Panc1 (cell line): ENCODE measurements at regions not wholly inside any gene's neighbourhood (a gene's known extent, or its start where the extent isn't known, plus 50 kb on each side); places are given as distances from the start of the nearest gene placed in this dataset.

Experiments
- ATAC-seq: fragments of 200-7000 bp; cut with Tn5 transposase; 2 replicates; pipeline ENCODE4 v1.9.1; 2020; ENCODE audit warnings: mild to moderate bottlenecking, moderate library complexity
- BruUV-seq: library from RNA; stranded (reverse); fragments of 400-500 nt; replicated peaks from 2 replicates; lab custom pipeline; 2021; lab: Mats Ljungman, UMichigan
- CTCF ChIA-PET: fragments of 300-600 bp; sonication (Branson Sonifier 250); formaldehyde crosslinking; loops from one replicate; lab custom pipeline; 2022; ENCODE audit warnings: antibody characterized with exemption; lab: Charles Lee
- POLR2A ChIA-PET: fragments of 300-600 bp; sonication (Branson Sonifier 250); formaldehyde crosslinking; loops from one replicate; lab custom pipeline; 2022; ENCODE audit warnings: antibody characterized with exemption; lab: Charles Lee
- DNase-seq: peaks from one replicate; pipeline ENCODE4 v3.0.0-alpha.2; 2010; ENCODE audit warnings: low read depth, low spot score
- H3K27ac ChIP-seq: 2 replicates; pipeline ENCODE4 v1.5.1; 2011; ENCODE audit warnings: mild to moderate bottlenecking, low read length, inconsistent platforms
- H3K27me3 ChIP-seq: fragments of 200-500 bp; sonication (Bioruptor generic); 2 replicates; pipeline ENCODE4 v1.6.0; 2014; ENCODE audit warnings: low read length, inconsistent platforms; ENCODE audit not compliant: control insufficient read depth, insufficient read depth
- H3K36me3 ChIP-seq: fragments of 200-500 bp; sonication (Bioruptor generic); 2 replicates; pipeline ENCODE4 v1.5.1; 2014; ENCODE audit warnings: inconsistent platforms, mild to moderate bottlenecking, low read length, moderate library complexity; ENCODE audit not compliant: control insufficient read depth, insufficient read depth
- H3K4me1 ChIP-seq: 2 replicates; pipeline ENCODE4 v1.5.1; 2011; ENCODE audit warnings: inconsistent platforms, mild to moderate bottlenecking, low read length, moderate library complexity; ENCODE audit not compliant: control insufficient read depth, insufficient read depth
- H3K4me3 ChIP-seq, 2 experiments: 2 replicates each; pipeline ENCODE4 v1.5.1; 2011 to 2012; ENCODE audit warnings: low read depth in 2 of 2, low read length in 2 of 2, mild to moderate bottlenecking in 2 of 2, inconsistent platforms in 1 of 2, moderate library complexity in 1 of 2
- H3K9me3 ChIP-seq: fragments of 200-500 bp; sonication (Bioruptor generic); 2 replicates; pipeline ENCODE4 v1.5.1; 2014; ENCODE audit warnings: low read depth, mild to moderate bottlenecking, inconsistent platforms, low read length, moderate library complexity; ENCODE audit not compliant: control insufficient read depth, insufficient read depth
- POLR2AphosphoS5 ChIP-seq: IDR thresholded peaks from 2 replicates; pipeline ENCODE4 v1.6.1; 2012; ENCODE audit warnings: mild to moderate bottlenecking, low read depth, low read length, moderate library complexity
- SIN3A ChIP-seq: IDR thresholded peaks from 2 replicates; pipeline ENCODE4 v1.6.1; 2012; ENCODE audit warnings: low read depth, mild to moderate bottlenecking, low read length, moderate library complexity, borderline replicate concordance; ENCODE audit not compliant: insufficient read depth
- TCF7L2 ChIP-seq: IDR thresholded peaks from 2 replicates; pipeline ENCODE4 v1.6.1; 2011; ENCODE audit warnings: mild to moderate bottlenecking, low read depth, low read length, inconsistent platforms
- in situ Hi-C: cut with HindIII; loops from 2 replicates; pipeline ENCODE4 v1.10.0; 2016; ENCODE audit warnings: low sequenced_read_pairs, low pct_unique_long_range_greater_than_20kb
- intact Hi-C: fragments of 100-400 bp; cut with micrococcal nuclease; formaldehyde crosslinking; loops from one replicate; pipeline ENCODE4 v1.10.0; 2022; ENCODE audit not compliant: unreplicated experiment
- TF ChIP-seq, protein P1 (sequence below), 2 experiments: IDR thresholded peaks; 2 replicates each; pipeline ENCODE4 v1.6.1; 2011 to 2012; ENCODE audit warnings: low read depth in 2 of 2, control low read depth in 1 of 2, low read length in 1 of 2, mild to moderate bottlenecking in 1 of 2, moderate library complexity in 1 of 2; ENCODE audit not compliant: insufficient read depth in 1 of 2
- TF ChIP-seq, protein P2 (sequence below): fragments of 450-650 bp; IDR thresholded peaks from 2 replicates; pipeline ENCODE4 v1.5.1; 2017; ENCODE audit warnings: mild to moderate bottlenecking

- no peak for DNase-seq
- Histone ChIP-seq H3K4me3 (no peak overlapping the region), H3K4me1 (no peaks in the 10 kb centered on the region), H3K27me3 (no peaks in the 10 kb centered on the region), H3K9me3 (no peaks in the 10 kb centered on the region), H3K27ac (no peak overlapping the region), H3K36me3 (no peaks in the 10 kb centered on the region)
- intact Hi-C loops, result no loop called here
- ChIA-PET CTCF (no interaction called here), POLR2A (no interaction called here)
- in situ Hi-C loops, result no loop called here
- TF ChIP-seq, protein P1, sequence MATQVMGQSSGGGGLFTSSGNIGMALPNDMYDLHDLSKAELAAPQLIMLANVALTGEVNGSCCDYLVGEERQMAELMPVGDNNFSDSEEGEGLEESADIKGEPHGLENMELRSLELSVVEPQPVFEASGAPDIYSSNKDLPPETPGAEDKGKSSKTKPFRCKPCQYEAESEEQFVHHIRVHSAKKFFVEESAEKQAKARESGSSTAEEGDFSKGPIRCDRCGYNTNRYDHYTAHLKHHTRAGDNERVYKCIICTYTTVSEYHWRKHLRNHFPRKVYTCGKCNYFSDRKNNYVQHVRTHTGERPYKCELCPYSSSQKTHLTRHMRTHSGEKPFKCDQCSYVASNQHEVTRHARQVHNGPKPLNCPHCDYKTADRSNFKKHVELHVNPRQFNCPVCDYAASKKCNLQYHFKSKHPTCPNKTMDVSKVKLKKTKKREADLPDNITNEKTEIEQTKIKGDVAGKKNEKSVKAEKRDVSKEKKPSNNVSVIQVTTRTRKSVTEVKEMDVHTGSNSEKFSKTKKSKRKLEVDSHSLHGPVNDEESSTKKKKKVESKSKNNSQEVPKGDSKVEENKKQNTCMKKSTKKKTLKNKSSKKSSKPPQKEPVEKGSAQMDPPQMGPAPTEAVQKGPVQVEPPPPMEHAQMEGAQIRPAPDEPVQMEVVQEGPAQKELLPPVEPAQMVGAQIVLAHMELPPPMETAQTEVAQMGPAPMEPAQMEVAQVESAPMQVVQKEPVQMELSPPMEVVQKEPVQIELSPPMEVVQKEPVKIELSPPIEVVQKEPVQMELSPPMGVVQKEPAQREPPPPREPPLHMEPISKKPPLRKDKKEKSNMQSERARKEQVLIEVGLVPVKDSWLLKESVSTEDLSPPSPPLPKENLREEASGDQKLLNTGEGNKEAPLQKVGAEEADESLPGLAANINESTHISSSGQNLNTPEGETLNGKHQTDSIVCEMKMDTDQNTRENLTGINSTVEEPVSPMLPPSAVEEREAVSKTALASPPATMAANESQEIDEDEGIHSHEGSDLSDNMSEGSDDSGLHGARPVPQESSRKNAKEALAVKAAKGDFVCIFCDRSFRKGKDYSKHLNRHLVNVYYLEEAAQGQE (IDR thresholded peaks at IDR 0.05; ENCODE audit: insufficient read depth in 1 of 2, low read depth in 2 of 2, low read length in 1 of 2), result no peak
- no peak for TF ChIP-seq POLR2AphosphoS5
- TF ChIP-seq, protein P2, sequence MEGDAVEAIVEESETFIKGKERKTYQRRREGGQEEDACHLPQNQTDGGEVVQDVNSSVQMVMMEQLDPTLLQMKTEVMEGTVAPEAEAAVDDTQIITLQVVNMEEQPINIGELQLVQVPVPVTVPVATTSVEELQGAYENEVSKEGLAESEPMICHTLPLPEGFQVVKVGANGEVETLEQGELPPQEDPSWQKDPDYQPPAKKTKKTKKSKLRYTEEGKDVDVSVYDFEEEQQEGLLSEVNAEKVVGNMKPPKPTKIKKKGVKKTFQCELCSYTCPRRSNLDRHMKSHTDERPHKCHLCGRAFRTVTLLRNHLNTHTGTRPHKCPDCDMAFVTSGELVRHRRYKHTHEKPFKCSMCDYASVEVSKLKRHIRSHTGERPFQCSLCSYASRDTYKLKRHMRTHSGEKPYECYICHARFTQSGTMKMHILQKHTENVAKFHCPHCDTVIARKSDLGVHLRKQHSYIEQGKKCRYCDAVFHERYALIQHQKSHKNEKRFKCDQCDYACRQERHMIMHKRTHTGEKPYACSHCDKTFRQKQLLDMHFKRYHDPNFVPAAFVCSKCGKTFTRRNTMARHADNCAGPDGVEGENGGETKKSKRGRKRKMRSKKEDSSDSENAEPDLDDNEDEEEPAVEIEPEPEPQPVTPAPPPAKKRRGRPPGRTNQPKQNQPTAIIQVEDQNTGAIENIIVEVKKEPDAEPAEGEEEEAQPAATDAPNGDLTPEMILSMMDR, result no peak
- no peak for TF ChIP-seq SIN3A
- no peak for TF ChIP-seq TCF7L2
- BruUV-seq, result no TSS peak
- ATAC-seq, result no peak
Measured at GRCh38 chr4:100641336-100641735, 123.5 kb upstream of the EMCN start.

- in situ Hi-C loops (no loop called here), intact Hi-C loops (no loop called here)
- BruUV-seq, result no TSS peak
- Histone ChIP-seq H3K27me3 (no peaks in the 10 kb centered on the region), H3K4me1 (no peaks in the 10 kb centered on the region), H3K9me3 (no peaks in the 10 kb centered on the region), H3K36me3 (no peaks in the 10 kb centered on the region), H3K4me3 (no peak overlapping the region), H3K27ac (no peak overlapping the region)
- TF ChIP-seq POLR2AphosphoS5 (no peak), TCF7L2 (no peak)
- ChIA-PET POLR2A (no interaction called here), CTCF (no interaction called here)
- ATAC-seq (no peak), DNase-seq (no peak)
Measured at GRCh38 chr4:100635899-100636298, 118.1 kb upstream of the EMCN start.

DNA sequence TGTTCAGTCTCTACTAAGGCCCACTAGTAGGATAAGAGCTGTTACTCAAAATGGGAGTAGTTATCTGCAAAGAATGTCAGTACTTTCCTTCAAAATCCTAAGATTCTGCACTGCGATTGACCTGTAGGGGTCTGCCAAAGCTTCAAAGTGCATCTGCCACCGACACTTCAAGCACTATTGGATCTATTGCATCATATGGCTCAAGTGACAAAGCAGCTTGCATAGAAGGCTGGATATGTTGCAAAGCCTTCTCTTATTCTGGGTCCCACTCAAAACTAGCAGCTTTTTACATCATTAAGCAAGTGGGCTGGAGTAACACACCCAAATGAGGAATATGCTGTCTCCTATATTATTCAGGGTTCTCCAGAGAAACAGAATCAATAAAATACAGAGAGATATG is 115.4 kb upstream of the EMCN start:
- no peak overlapping the region for H3K27ac ChIP-seq
- DNase-seq (no peak), ATAC-seq (no peak)
- H3K4me3 ChIP-seq, result no peak overlapping the region
- ChIA-PET POLR2A (no interaction called here), CTCF (no interaction called here)
- no peaks in the 10 kb centered on the region for H3K9me3 ChIP-seq
- intact Hi-C loops, result no loop called here
- H3K27me3 ChIP-seq, result no peaks in the 10 kb centered on the region
- TF ChIP-seq POLR2AphosphoS5 (no peak), TCF7L2 (no peak), SIN3A (no peak)
- TF ChIP-seq, protein P2, result no peak
- TF ChIP-seq, protein P1 (IDR thresholded peaks at IDR 0.05; ENCODE audit: insufficient read depth in 1 of 2, low read depth in 2 of 2, low read length in 1 of 2), result no peak
- H3K36me3 ChIP-seq, result no peaks in the 10 kb centered on the region
- BruUV-seq, result no TSS peak
- H3K4me1 ChIP-seq, result no peaks in the 10 kb centered on the region
- in situ Hi-C loops, result no loop called here
